HL-60 (cell line): ENCODE measurements at regions not wholly inside any gene's neighbourhood (a gene's known extent, or its start where the extent isn't known, plus 50 kb on each side); places are given as distances from the start of the nearest gene placed in this dataset.

Experiments
- DNase-seq, 2 experiments: peaks; one replicate each; pipeline ENCODE4 v3.0.0-alpha.2; 2010 to 2020; ENCODE audit warnings: low read depth in 1 of 2, low spot score in 1 of 2
- H3K27ac ChIP-seq: fragments of 250-450 bp; sonication (Bioruptor Pico); replicated peaks from 2 replicates; pipeline ENCODE4 v1.5.1; 2020; ENCODE audit warnings: mild to moderate bottlenecking, moderate library complexity
- H3K27me3 ChIP-seq: fragments of 250-450 bp; sonication (Bioruptor Pico); 2 replicates; pipeline ENCODE4 v1.5.1; 2021; ENCODE audit warnings: mild to moderate bottlenecking, moderate library complexity; ENCODE audit not compliant: insufficient read depth, poor library complexity, severe bottlenecking
- H3K4me3 ChIP-seq: replicated peaks from 2 replicates; pipeline ENCODE4 v1.5.1; 2011; ENCODE audit warnings: mild to moderate bottlenecking, control low read depth, low read length; ENCODE audit not compliant: insufficient read depth
- CTCF ChIP-seq: IDR thresholded peaks from one replicate; pipeline ENCODE4 v1.5.1; 2011; ENCODE audit warnings: low read length, control low read depth, inconsistent platforms; ENCODE audit not compliant: insufficient read depth
- GABPA ChIP-seq: IDR thresholded peaks from 2 replicates; pipeline ENCODE4 v1.6.1; 2012; ENCODE audit warnings: low read depth
- POLR2AphosphoS5 ChIP-seq: IDR thresholded peaks from 2 replicates; pipeline ENCODE4 v1.6.1; 2012; ENCODE audit warnings: low read depth
- REST ChIP-seq: IDR thresholded peaks from 2 replicates; pipeline ENCODE4 v1.6.1; 2012; ENCODE audit warnings: low read depth; ENCODE audit not compliant: insufficient replicate concordance
- SPI1 ChIP-seq: IDR thresholded peaks from 2 replicates; pipeline ENCODE4 v1.6.1; 2012; ENCODE audit warnings: low read depth, mild to moderate bottlenecking, borderline replicate concordance

GRCh38 chr9:130768891-130769403, 66.1 kb upstream of the ABL1 start:
- DNase-seq, result no peak
- no peaks in the 10 kb centered on the region for H3K27me3 ChIP-seq
- H3K4me3 ChIP-seq, result no peak overlapping the region
- peak overlapping the region; percentile 69 for H3K27ac ChIP-seq
- TF ChIP-seq POLR2AphosphoS5 (no peak), GABPA (no peak), CTCF (no peak), REST (no peak), SPI1 (no peak)

GRCh38 chr9:130770093-130770492, 65.0 kb upstream of the ABL1 start:
- no peak for DNase-seq
- Histone ChIP-seq H3K27me3 (no peaks in the 10 kb centered on the region), H3K4me3 (no peak overlapping the region), H3K27ac (no peak overlapping the region)
- TF ChIP-seq GABPA (no peak), POLR2AphosphoS5 (no peak), REST (no peak)

- DNase-seq, result peak; percentile 35 to 48
These were observed 64.2 kb upstream of the ABL1 start for GRCh38 chr9:130770679-130771442.

More at GRCh38 chr9:130770679-130771442, 64.2 kb upstream of the ABL1 start:
- TF ChIP-seq GABPA (no peak), REST (no peak), SPI1 (no peak), POLR2AphosphoS5 (no peak), CTCF (no peak)
- Histone ChIP-seq H3K4me3 (no peak overlapping the region), H3K27me3 (no peaks in the 10 kb centered on the region), H3K27ac (no peak overlapping the region)
